ENCODE measurements at regions not wholly inside any gene's neighbourhood (a gene's known extent, or its start where the extent isn't known, plus 50 kb on each side); places are given as distances from the start of the nearest gene placed in this dataset.
"Not testable (repeated sequence)": the region's sequence is repeated elsewhere in the genome, so short reads cannot be mapped to it uniquely, and the experiment has no call there.

DNA sequence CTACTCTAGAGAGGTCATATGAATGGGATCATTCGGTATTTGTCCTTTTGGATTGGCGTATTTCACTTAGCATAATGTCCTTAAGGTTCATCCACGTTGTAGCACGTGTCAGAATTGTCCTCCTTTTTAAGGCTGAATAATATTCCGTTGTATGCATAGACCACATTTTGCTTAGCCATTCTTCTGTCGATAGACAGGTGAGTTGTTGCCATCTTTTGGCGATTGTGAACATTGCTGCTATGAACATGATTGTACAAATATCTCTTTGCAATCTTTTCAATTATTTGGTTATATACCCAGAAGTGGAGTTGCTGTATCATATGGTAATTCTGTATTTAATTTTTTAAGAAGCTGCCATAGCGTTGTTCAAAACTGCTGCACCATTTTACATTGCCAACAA lies 52.4 kb upstream of the GOLGA8J start:
- no peak for DNase-seq

DNA sequence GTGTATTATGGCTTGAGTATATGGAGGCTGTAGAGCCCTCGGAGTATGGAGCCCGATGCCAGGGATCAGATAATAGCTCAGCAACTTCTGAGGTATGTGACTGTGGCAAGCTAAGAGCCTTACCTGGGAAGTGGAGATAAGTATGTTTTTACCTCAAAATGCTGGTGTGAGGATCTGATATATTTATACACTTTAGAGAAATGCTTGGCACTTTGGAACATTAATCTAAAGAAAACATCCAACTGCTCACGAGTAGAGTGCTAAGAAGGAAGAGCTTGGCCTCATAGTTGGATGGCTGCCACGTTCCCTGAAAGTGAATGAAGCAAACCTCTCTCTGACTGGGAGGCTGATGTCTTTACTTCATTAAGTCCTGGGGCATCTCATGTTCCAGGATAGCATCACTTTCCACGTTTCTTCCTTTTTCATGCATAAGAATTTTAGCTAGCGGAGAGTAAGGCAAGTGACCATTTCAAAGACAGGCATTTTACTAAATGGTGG lies 58.9 kb upstream of the GOLGA8J start:
- no peak for DNase-seq

DNA sequence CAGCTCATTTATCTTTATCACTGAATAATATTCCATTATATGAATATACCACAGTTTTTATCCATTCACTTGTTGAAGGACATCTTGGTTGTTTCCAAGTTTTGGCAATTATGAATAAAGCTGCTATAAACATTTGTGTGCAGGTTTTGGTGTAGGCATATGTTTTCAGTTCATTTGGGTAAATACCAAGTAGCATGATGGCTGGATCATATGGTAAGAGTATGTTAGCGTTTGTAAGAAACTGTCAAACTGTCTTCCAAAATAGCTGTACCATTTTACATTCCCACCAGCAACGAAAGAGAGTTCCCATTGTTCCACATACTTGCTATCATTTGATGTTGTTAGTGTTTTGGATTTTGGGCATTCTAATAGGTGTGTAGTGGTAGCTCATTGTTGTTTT lies 72.0 kb upstream of the GOLGA8J start:
- no peak for DNase-seq

DNA sequence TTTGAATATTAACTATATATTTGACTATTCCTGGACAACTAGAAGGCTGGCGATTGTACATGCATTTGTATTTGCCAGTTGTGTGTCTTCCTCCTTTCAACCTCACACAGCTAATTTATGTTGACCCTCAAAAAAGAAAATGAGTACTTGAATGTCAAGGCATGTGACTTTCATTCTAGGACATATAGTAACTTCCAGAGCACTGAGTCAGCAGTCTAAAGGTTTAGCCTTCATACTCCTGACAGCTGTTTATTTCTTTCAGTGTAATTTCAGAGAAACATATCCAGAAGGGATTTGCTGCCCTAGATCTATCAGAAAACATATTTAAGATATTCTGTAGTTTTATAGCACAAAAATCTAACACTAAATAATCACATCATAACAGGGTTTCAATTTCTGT lies 74.6 kb upstream of the GOLGA8J start:
- no peak for DNase-seq

DNA sequence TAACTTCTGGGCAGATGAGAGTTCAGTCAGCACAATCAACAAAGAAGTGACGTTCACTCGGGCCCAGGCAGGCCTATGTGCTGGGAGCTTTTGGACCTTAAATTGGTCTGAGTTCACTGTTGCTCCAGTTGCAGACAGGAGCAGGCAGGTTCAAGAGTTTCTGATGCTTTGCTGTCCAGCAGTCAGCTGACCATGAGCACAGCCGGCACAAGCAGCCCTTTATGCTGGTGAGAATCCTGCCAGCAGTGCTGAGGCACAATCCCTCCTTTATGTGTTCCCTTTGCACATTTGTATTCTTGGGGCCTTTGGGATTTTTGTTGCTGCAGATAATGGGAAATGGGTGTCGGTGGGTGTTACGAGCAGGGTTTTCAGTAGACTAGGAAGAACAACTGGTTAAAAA lies 81.2 kb upstream of the GOLGA8J start:
- DNase-seq = no peak

DNA sequence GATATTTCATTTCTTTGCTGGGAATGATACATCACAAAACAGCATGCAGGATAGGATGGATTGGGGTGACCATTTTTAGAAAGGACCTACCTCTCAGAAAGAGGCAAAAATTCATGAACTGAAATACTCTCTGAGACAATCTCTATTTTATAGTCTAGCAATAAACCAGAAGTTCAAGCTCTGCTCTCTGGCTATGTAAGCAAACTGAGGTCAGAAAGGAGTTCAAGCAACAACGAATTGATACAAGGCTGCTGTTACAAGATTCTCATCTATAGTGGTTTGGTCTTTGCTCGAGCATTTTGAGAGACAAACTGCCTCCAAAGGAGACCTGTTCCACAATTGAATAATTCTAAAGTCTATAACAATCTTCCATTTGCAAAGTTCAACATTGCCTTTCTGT lies 84.7 kb upstream of the GOLGA8J start:
- DNase-seq = no peak

DNA sequence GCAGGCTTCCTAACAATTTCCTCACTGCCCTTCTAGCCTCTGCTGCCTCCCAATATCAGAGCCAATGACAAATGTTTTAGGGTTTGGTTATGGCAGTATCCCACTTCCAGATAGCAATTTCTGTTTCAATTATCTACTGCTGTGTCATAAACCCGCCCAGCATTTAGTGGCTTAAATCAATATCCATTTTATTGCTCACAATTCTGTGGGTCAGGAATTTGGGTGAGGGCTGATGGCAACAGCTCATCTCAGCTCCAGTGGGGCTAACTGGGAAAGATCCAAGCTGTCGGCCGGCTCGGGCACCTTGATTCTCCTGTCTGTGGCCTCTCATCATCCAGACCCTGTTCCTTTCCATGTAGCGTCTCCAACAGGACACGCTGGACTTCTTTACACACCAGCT lies 85.3 kb upstream of the GOLGA8J start:
- DNase-seq = no peak

DNA sequence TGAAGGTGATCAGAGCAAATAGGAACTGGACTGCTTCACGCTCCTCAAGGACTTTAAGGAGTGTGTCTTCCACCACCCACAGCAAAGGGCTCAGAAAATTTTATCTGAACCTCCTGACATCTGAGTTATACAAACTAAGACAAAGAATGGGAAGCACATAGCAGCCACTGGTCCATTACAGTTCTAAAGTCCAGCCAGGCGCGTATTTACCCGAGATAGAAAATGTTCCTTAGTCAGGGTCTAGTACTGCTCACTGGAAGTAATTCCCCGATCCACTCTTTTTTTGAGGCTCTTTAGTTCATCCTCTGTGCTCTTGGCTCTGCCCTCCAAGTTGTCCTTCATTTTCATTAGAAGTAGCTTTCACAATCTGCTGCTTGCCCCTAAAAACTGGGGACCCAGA lies 88.5 kb upstream of the GOLGA8J start:
- DNase-seq = no peak

DNA sequence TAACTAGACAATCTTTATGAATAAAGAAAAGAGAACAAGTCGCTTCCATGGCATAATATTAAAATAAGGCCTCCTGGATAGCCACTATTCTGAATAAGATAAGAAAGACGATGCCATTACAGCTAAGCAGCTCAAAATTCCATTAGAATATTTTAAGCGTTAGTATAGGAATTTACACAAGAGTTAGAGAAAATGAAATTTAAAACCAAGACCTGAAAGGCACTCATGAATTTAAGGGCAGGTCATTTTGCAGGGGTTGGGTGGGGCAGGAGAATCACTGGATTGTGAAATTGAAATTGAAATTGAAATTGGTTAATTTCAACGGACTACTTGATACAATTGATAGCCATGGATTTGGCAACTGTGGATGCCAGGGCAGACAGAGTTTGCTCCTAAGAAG lies 91.8 kb upstream of the GOLGA8J start:
- DNase-seq = no peak

DNA sequence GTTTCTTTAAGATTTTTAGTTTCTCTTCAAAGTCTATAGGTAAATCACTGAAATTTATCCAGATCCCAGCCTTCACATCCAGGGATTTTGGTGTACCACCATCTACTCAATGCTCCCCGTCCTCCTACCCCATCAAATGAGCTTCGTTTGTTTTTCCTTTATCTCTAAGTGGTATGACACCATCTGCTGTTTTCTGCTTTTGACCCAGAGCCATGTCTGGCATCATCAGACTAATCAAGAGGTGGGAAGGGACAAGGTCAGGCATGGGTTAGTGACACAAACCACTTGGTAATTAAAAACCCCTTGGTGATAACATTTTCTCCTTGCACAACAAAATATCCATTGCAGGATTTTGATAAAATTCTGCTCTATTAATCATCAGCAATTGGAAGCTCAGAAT lies 92.7 kb upstream of the GOLGA8J start:
- DNase-seq = no peak

DNA sequence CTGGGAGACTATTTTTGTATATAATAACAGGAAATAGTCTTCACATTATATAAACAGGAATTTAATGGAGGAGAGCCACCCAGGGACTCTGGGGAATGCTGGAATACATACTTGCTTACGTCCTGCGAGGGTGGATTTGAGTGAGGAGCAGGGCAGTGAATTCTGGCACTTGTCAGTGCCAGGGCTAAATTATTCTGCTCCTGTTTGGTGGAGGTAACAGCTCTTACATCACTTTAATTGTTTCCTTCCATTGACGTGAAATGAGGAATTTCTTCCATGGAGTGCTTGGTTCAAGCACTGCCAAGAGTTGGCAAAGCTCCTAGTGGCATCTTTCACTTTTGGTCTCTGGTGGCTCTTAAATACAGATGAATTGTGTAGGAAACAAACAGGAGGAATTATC lies 94.1 kb upstream of the GOLGA8J start:
- no peak for DNase-seq

DNA sequence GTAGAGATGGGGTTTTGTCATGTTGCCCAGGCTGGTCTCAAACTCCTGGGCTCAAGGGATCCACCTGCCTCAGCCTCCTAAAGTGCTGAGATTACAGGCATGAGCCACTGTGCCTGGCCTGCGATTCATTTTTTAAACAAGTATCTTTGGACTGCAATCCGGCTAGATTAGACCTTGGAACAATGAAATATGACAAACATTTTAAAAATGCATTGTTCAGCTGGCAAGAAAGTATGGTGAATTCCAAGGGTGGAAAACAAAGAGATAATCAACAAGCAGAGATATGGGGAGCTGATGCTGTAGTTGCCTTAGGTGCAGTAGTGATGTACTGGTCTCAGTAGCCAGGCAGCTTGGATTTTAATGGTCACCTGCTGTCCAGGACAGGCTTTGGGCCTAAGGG lies 95.8 kb upstream of the GOLGA8J start:
- no peak for DNase-seq

DNA sequence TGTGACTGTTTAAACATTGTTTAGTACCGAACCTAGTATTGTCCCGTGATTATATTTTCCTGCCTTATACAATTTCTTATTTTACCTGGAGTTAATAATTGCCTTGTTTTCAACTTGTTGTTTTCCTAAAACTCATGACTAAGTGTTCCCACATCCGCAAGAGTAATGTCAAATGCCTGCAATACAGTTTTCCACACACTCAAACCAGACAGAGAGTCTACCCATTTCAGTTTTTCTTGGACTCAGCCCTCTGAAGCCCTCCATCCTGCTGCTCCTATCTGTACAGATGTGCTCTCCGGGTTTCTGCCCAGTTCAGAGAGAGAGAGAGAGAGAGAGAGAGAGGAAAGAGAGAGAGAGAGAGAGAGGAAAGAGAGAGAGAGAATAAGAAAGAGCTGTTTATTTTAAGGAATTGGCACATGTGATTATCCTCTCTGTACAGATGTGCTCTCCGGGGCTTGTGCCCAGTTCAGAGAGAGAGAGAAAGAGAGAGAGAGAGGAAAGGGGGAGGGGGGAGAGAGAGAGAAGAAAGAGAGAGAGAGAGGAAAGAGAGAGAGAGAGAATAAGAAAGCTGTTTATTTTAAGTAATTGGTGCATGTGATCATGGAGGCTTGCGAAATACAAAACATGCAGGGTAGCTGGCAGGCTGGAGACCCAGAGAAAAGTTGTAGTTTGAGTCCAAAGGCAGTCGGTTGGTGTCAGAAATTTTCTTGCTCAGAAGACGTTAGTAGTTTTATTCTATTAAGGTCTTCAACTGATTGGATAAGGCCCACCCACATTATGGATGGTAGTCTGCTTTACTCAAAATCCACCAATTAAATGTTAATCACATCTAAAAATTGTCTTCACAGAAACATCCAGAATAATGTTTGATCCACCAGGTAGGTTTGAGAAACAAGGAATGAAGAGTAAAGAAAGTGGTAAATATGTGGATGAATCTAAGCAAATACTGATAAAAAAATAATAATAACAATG lies 104.1 kb upstream of the GOLGA8J start:
- no peak for DNase-seq

DNA sequence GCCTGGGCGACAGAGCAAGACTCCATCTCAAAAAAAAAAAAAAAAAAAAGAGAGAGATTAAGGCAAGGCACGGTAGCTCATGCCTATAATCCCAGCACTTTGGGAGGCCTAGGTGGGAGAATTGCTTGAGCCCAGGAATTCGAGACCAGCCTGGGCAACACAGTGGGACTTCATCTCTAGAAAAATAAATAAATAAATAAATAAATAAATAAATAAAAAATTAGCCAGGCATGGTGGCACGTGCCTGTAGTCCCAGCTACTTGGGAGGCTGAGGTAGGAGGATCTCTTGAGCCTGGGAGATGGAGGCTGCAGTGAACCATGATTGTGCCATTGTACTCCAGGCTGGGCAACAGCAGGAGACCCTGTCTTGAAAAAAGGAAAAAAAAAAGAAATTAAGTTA lies 108.7 kb upstream of the GOLGA8J start:
- not testable (repeated sequence) for DNase-seq

DNA sequence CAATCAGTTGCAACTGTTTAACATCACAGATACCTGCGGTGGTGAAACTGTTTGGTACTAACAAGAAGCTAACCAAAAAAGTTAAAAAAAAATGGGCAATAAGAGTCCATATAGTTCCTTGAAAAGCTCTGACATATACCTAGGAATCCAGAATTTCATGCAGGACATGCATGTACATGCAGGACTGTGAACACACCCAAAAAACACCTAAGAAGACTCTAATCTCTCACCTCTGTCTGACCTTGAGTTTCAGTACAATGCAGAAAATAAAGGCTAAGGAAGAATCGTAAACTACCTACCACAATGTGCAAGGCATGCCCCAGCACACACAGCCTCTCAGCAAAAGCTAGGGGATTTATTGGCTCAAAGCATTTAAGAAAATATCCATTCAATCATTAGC lies 110.7 kb upstream of the GOLGA8J start:
- DNase-seq = no peak

DNA sequence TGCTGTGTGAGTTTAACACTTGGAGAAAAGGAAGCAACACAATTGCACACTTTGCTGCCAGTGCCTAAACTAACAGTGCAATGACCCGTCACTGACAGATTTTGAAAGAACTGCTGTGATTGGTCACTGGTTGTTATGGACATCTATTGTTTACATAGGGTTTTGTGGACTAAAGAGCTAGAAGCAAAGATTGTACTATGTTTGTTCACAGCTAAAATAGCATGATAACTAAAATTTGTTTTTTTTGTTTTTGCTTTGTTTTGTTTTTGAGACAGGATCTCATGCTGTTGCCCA lies 112.4 kb upstream of the GOLGA8J start:
- no peak for DNase-seq

DNA sequence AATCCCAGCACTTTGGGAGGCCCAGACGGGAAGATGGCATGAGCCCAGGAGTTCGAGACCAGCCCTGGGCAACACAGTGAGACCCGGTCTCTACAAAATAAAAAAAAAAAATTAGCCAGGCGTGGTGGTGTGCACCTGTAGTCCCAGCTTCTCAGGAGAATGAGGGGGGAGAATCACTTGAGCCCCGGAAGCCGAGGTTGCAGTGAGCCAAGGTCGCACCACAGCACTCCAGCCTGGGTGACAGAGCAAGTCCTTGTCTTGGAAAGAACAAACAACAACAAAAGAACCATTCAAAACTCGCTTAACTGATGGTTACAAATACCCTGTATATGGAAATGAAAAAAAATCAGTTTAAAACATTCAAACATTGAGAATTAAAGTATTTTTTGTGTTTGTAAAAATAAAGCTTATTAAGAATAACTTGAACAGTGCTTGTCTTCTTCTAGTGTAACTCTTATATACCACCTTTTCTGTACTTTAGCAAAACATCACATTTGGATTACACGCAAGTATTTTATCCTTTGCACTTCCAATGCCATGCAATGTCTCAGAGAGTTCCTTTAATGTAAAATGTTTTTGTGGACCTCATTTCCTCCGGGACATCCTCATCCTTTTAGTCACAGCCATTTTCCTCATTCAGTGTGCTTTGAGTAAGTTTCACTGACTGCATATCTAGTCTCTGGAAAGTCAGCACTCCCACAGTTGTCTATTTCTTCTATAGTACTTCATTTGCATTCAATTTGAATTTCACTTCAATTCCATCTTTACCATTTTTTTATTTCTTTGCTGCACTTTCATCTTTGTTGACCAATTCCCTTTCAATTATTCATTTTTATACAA lies 113.0 kb upstream of the GOLGA8J start:
- no peak for DNase-seq

DNA sequence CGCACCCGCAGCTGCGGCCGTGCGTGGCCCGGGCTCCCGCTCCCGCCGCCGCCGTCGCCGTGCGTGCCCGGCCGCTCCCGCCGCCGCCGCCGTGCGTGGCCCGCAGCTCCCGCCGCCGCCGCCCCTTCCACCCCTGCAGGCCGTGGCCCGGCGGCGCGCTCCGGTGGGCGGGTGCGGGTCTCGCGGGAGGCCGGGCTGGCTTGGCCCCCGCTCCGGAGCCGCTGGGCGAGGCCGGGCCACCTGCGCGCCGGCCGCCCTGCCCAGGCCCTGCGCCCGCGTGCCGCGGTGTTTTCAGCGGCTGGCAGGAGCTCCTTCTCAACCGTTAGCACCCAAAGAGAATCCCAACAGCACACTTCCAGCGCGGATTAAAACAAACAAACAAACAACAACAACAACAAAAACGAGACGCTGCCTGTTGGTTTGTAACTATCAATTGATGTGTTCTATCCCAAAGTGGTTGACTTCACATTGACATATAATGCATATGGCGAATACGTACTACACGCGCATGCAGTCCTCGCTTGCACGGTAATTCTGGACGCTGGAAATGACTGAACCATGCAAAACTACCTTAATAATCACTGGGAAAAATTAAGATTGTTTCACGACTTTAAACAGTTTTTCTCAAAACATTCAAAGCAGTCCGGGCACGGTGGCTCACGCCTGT lies 113.7 kb upstream of the GOLGA8J start:
- DNase-seq = no peak

DNA sequence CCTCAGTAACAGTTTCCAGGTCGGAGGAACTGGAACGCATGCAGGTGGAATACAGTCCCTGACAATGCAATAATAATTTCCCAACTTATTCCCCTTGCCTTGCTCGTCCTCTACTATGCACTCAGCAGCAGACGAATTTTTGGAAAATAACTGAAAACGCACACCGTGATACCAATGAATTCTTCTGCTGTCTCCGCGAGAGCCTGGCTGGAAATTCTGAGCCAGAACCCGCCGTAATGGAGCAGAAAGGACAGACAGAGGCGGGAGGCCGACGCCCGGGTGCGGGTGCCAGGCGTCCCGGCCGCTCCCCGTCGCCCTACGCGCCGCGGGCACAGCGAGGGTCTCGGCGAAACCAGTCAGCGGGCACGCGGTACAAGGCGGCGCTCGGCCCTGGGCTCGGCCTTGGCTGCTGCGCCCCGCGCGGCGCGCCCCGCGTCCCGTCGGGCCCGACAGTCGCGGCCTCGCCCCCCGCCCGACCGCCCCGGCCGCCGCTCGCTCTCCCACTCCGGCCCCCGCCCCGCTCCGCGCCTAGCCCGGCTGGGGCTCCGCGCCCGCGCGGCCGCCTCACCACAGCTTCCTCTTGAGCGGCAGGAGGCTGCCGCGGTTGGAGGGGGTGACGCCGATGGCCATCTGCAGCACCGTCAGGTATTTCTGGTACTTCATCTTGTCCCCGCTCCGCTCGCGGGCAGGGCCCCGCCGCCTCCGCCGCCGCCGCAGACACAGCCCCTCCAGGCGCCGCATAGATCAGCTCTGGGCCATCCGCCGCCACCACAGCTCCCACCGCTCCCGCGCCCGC lies 114.5 kb upstream of the GOLGA8J start:
- no peak for DNase-seq

DNA sequence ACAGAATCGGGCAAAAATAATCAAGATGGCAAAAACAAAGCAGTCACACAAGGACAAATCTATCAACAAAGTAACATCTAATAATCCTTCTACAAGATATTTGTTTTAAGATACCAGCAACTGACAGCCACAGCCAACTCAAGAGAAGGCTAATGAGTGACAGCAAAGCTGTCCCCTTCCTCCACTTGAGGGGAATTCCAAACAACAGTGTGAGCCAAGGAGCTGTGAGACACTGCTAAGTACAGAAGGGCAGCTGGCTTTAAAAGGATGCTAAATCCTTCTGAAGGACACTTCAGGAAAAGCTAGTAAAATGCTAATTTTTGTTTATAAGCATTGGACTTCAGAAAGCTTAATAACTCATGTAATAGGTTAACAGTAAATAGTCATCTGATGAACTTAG lies 120.3 kb upstream of the GOLGA8J start:
- DNase-seq = no peak

DNA sequence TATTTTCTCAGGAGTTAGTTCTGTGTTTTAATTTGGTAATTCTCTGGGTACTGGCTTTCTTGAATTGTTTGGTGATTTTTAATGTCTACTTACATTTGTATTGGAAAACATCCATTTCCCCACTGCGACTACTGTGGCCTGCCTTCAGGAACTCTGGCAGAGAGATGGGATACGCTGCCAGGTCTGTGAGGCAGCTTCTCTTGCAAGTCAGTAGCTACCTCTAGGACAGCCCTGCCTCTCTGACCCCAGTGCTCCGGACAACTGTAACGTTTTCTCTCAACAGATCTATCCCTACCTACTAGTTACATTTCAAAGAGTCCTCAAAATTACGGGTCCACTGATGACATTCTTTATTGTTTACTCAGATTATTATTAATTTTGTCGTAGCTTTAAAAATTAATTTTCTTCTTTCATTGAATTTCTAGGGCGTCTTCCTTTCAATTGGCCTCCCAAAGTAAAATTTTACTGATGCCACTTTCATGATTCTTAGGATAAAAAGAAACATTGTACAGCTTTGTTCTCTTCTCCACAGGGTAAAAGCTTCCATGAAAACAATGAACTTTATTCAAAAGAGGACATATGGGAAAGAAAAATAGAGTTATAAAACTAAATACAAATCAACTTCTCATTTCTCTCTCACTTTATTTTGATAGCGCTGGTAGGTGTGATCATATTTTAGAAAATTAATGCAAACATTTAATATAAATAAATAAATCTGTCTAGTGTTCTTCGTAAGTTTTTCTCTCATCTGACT lies 123.2 kb upstream of the GOLGA8J start:
- no peak for DNase-seq

DNA sequence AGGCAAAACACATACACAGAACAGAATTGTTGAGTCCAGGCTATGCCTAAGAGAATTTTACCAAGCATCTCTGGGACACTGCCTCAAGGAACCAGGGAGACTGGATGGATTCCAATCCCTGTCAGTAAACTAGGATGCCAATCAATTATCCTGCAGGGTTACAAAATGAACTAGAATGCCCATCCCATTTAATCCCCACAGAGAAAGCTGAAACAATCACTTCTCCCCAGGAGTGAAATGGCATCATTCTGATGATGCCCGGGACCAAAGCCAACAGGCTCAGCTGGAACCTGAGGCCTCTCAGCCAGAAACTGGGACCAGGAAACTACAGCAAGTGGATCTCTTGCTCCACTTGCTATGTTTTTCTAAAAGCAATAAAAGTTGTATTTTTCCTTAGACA lies 130.0 kb upstream of the TJP1 start:
- DNase-seq = no peak

All from activated CD4-positive, alpha-beta T cell treated with anti-CD3 and anti-CD28 coated beads, Interleukin-2, amount 50 U/mL, for 1 hour (primary cell).